ENCODE measurements at regions not wholly inside any gene's neighbourhood (a gene's known extent, or its start where the extent isn't known, plus 50 kb on each side); places are given as distances from the start of the nearest gene placed in this dataset.

GRCh38 chr12:127013197-127013596 is 1253.8 kb upstream of the TMEM132C start (continued):
- TF ChIP-seq ZNF462 (CRISPR knock-in tag; IDR thresholded peaks at IDR 0.05) = no peak
- no peak for TF ChIP-seq ZNF114 (CRISPR knock-in tag; IDR thresholded peaks at IDR 0.05)
- no peak for TF ChIP-seq NANOG (IDR thresholded peaks at IDR 0.05; ENCODE audit: borderline replicate concordance)
- TF ChIP-seq STAT1 (IDR thresholded peaks at IDR 0.05; ENCODE audit: unreplicated experiment) = no peak
- no peak for TF ChIP-seq CTCF (conservative IDR thresholded peaks at IDR 0.05; ENCODE audit: low read depth in 2 of 2)
- TF ChIP-seq JUNB (IDR thresholded peaks at IDR 0.05; ENCODE audit: unreplicated experiment) = no peak
- TF ChIP-seq ETS1 (IDR thresholded peaks at IDR 0.05) = no peak

- no peaks in the 10 kb centered on the region for H4K20me1 ChIP-seq (replicated peaks; ENCODE audit: insufficient read depth)
- TF ChIP-seq CTCF (conservative IDR thresholded peaks at IDR 0.05; ENCODE audit: low read depth in 2 of 2) (no peak), ZNF331 (CRISPR knock-in tag; IDR thresholded peaks at IDR 0.05; ENCODE audit: low read depth) (no peak), ETS1 (IDR thresholded peaks at IDR 0.05) (no peak), NANOG (IDR thresholded peaks at IDR 0.05; ENCODE audit: borderline replicate concordance) (no peak), JUNB (IDR thresholded peaks at IDR 0.05; ENCODE audit: unreplicated experiment) (no peak), ZNF114 (CRISPR knock-in tag; IDR thresholded peaks at IDR 0.05) (no peak), EZH2phosphoT487 (IDR thresholded peaks at IDR 0.05; ENCODE audit: unreplicated experiment) (no peak)
Measured at GRCh38 chr12:127014079-127014478, 1252.9 kb upstream of the TMEM132C start.

More at GRCh38 chr12:127014079-127014478, 1252.9 kb upstream of the TMEM132C start:
- no peak overlapping the region for H3K27ac Mint-ChIP-seq
- Histone ChIP-seq H3K36me3 (ENCODE audit: insufficient read depth) (no peaks in the 10 kb centered on the region), H3K4me3 (no peak overlapping the region), H3K4me1 (ENCODE audit: insufficient read depth) (no peaks in the 10 kb centered on the region), H3K79me2 (replicated peaks; ENCODE audit: insufficient read depth) (no peaks in the 10 kb centered on the region), H3K27me3 (ENCODE audit: insufficient read depth) (no peaks in the 10 kb centered on the region), H2AFZ (no peak overlapping the region), H3F3A (replicated peaks; ENCODE audit: low read depth) (no peaks in the 10 kb centered on the region), H3K4me2 (no peak overlapping the region), H3K9me2 (ENCODE audit: insufficient read depth) (no peaks in the 10 kb centered on the region), H3K27ac (ENCODE audit: low read depth) (no peak overlapping the region)
- DNase-seq (ENCODE audit: low spot score) (no peak), ATAC-seq (no peak)
- peaks cover 2% of the 10 kb centered on the region for H3K27me3 Mint-ChIP-seq (ENCODE audit: insufficient read depth, low read depth, poor library complexity)
- no peaks in the 10 kb centered on the region for H3K4me1 Mint-ChIP-seq
- H3K4me3 Mint-ChIP-seq = no peak overlapping the region
- H3K36me3 Mint-ChIP-seq (ENCODE audit: low read depth) = peaks cover 30% of the 10 kb centered on the region
- peaks cover 87% of the 10 kb centered on the region for H3K9me3 Mint-ChIP-seq
